ACC112 (cell line): ENCODE measurements at regions not wholly inside any gene's neighbourhood (a gene's known extent, or its start where the extent isn't known, plus 50 kb on each side); places are given as distances from the start of the nearest gene placed in this dataset.

Experiments
- H2AFZ ChIP-seq: fragments of 200-600 bp; sonication (generic); one replicate; pipeline ENCODE4 v1.6.0; 2017; ENCODE audit warnings: antibody characterized with exemption, low read length; ENCODE audit not compliant: unreplicated experiment
- H3K27ac ChIP-seq: fragments of 200-600 bp; sonication (generic); 2 replicates; pipeline ENCODE4 v1.5.1; 2014; ENCODE audit warnings: low read depth, mild to moderate bottlenecking, antibody characterized with exemption, low read length, moderate library complexity
- H3K27me3 ChIP-seq: fragments of 200-600 bp; sonication (generic); 2 replicates; pipeline ENCODE4 v1.6.1; 2014; ENCODE audit warnings: mild to moderate bottlenecking, antibody characterized with exemption, low read length, moderate library complexity, mixed read lengths; ENCODE audit not compliant: insufficient read depth
- H3K36me3 ChIP-seq: fragments of 200-600 bp; sonication (generic); 2 replicates; pipeline ENCODE4 v1.6.1; 2016; ENCODE audit warnings: mild to moderate bottlenecking, antibody characterized with exemption, low read length, moderate library complexity, mixed read lengths; ENCODE audit not compliant: insufficient read depth
- H3K4me1 ChIP-seq: fragments of 200-600 bp; sonication (generic); one replicate; pipeline ENCODE4 v1.6.1; 2016; ENCODE audit warnings: low read length, mixed read lengths; ENCODE audit not compliant: insufficient read depth, unreplicated experiment, control insufficient read depth
- H3K4me3 ChIP-seq: fragments of 200-600 bp; sonication (generic); 2 replicates; pipeline ENCODE4 v1.5.1; 2014; ENCODE audit warnings: mild to moderate bottlenecking, low read depth, low read length
- H3K79me2 ChIP-seq: fragments of 200-600 bp; sonication (generic); one replicate; pipeline ENCODE4 v1.6.0; 2016; ENCODE audit warnings: low read length; ENCODE audit not compliant: control insufficient read depth, unreplicated experiment, insufficient read depth

DNA sequence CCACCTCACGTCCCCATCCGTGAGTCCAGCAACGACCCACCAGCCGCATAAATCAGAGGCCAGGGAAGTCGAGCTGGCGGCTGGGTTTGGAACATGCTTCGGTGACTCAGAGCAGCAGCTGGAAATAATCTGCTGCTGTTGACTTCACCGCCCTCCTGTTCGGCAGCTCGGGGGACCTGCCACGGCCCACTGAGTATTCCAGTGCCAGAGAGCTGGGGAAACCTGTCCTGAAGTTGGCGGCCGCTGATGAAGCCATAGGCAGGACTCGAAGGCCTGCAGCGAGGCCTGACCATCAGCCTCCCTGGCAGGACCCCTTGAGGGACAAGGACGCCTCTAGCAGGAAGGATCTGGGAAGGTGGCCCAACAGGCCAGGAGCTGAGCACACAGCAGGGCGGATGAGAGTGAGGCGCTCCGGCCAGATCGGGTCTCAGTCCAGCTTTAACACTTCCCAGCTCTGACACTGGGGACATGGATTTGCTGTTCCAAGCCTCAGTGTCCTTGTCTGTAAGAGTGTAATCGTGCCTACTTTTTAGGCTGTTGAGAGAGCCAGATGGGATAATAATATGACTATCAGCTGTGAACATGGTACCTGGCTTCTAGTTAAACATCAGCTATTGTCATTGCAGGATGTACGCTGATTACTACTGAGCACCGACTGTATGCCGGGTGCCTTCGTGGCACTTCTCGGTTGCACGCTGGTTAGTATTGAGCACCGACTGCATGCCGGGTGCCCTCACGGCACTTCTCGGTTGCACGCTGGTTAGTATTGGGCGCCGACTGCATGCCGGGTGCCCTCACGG is 50.4 kb upstream of the CIBAR2 start:
- H3K79me2 ChIP-seq: no peaks in the 10 kb centered on the region
- peaks cover 19% of the 10 kb centered on the region for H3K4me1 ChIP-seq
- peak overlapping the region; percentile 23; the same call in 1 of the 2 replicates for H3K27ac ChIP-seq
- no peaks in the 10 kb centered on the region for H3K27me3 ChIP-seq
- H3K36me3 ChIP-seq: no peaks in the 10 kb centered on the region
- H3K4me3 ChIP-seq: peak overlapping the region; percentile 49; the same call in 1 of the 2 replicates
- peak overlapping the region; percentile 73 for H2AFZ ChIP-seq

DNA sequence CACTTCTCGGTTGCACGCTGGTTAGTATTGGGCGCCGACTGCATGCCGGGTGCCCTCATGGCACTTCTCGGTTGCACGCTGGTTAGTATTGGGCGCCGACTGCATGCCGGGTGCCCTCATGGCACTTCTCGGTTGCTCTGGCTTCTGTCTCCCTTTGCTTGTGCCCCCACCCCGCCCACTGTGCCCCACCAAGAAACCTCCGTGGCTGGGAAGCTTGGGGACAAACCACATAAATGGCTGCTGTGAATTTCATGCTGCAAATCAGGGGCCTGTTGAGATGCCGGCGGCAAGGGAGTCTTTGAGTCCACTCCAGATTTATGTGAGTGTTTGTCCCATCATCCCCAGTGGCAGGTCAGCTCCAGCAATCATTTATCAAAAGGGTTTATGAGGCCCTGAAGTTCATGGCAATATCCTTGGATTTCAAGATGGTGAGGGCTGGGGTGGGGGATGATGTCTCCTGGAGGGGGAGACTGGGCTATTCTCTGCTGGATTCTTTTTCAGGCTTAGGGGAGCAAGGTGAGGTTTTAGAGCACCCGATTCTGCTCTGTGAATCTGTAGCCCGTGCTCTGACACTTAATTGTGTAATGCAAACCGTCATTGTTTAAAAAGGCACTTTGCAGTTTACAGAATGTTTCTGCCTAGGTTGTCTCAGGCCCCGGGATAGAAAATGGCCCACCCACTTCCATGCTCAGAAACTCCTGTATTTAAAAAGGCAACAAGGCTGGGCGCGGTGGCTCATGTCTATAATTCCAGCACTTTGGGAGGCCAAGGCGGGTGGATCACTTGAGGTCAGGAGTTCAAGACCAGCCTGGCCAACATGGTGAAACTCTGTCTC is 51.2 kb upstream of the CIBAR2 start:
- Histone ChIP-seq H3K27me3 (no peaks in the 10 kb centered on the region), H3K4me3 (no peak overlapping the region), H3K27ac (no peak overlapping the region), H3K36me3 (no peaks in the 10 kb centered on the region), H2AFZ (no peak overlapping the region), H3K79me2 (no peaks in the 10 kb centered on the region), H3K4me1 (peaks cover 19% of the 10 kb centered on the region)

DNA sequence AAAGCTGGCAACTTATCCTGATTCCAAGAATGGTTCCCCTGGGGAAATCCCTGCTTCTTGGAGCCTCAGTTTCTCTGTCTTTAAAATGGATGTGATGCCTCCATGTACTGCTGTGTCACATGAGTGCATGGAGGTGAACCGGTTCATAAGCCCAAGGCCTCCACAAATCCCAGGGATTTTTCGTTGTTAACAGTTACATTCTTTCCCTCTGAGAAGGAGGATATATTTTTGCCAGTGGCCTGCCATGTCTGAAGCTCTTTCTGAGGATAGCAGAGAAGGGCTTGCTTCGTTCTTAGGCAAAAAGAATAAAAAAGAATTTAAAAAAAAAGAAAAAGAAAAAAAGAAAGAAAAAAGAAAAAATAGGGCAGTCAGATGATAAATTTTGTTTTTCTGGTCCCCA is 52.2 kb upstream of the CIBAR2 start:
- Histone ChIP-seq H3K27me3 (no peaks in the 10 kb centered on the region), H3K4me1 (peaks cover 19% of the 10 kb centered on the region), H3K4me3 (no peak overlapping the region), H3K27ac (no peak overlapping the region), H2AFZ (no peak overlapping the region), H3K79me2 (no peaks in the 10 kb centered on the region), H3K36me3 (no peaks in the 10 kb centered on the region)

DNA sequence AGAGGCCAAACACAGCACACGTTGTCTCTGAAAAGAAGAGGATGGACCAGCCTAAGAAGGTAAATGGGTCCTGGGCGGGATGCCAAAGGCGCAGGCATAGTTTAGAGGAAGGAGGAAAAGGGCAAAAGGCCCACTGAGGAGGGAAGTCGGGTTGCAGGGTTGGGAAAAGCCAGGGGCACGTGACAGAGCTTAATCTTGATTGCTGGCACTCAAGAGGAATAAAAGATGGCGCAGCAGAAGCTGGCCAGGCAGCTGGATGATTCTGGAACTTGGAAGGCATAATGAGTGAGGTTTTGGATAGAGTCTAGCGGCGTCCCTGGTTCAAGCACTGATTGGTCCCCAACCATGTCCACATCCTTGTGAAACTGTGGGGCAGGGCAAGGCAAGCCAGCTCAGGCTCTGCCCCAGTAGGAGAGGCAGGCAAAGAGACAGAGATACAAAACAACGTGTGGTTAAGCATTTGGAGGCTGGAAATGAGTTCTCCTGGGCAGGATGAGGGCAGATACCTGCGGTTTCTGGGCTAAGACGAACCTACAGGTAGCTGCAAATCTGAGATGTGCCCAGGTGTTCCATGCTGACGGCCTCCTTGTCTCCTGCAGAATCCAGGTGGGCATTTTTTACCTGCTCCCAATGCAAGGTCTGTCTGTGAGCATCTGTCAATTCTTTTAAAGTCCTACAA is 52.7 kb upstream of the CIBAR2 start:
- Histone ChIP-seq H3K4me3 (no peak overlapping the region), H3K27me3 (no peaks in the 10 kb centered on the region)

DNA sequence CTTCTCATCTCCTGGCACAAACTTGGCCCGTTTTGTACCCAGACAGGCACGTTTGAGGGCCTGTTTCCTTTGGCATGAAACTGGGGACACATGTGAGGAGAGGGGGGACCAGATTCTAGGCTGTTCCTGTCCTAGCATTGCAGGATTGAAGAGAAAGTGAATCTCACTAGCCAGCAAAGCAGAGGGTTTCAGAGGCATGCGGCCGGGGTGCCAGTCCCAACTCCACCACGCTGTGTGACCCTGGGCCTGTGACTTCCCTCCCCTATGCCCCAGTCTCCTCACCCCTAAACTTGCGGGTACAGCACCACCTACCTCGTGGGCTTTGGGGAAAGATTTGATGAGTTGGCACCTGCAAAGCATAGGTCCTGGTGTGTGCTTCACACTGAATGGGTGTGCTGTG is 53.5 kb upstream of the CIBAR2 start:
- H3K27me3 ChIP-seq: no peaks in the 10 kb centered on the region
- H2AFZ ChIP-seq: no peak overlapping the region
- peaks cover 19% of the 10 kb centered on the region for H3K4me1 ChIP-seq
- no peak overlapping the region for H3K27ac ChIP-seq
- no peak overlapping the region for H3K4me3 ChIP-seq
- H3K79me2 ChIP-seq: peaks cover under 1% of the 10 kb centered on the region
- H3K36me3 ChIP-seq: no peaks in the 10 kb centered on the region

More for the DNA sequence above, 52.7 kb upstream of the CIBAR2 start:
- Histone ChIP-seq H2AFZ (no peak overlapping the region), H3K79me2 (no peaks in the 10 kb centered on the region), H3K4me1 (peaks cover 19% of the 10 kb centered on the region), H3K36me3 (no peaks in the 10 kb centered on the region), H3K27ac (no peak overlapping the region)

DNA sequence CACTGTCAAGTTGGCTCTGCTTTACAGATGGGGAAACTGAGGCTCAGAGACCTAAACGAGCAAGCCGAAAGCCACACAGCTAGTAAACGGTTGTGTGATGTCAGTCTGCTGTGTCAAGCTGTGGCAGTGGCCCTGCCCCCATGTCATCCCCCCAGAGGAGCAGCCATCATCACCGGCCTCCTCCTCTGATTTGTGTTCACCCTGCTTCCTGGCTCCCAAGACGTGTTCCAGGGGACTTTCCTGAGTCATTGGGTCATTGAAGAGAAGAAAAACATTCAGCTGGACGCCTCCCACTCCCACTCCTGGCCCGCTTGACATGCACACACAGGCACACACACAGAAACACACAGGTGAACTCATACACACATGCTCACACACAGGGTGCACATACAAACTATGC is 54.0 kb upstream of the CIBAR2 start:
- Histone ChIP-seq H3K79me2 (peaks cover 5% of the 10 kb centered on the region), H3K27me3 (no peaks in the 10 kb centered on the region), H2AFZ (no peak overlapping the region), H3K27ac (no peak overlapping the region), H3K4me3 (no peak overlapping the region), H3K4me1 (peaks cover 20% of the 10 kb centered on the region), H3K36me3 (no peaks in the 10 kb centered on the region)

DNA sequence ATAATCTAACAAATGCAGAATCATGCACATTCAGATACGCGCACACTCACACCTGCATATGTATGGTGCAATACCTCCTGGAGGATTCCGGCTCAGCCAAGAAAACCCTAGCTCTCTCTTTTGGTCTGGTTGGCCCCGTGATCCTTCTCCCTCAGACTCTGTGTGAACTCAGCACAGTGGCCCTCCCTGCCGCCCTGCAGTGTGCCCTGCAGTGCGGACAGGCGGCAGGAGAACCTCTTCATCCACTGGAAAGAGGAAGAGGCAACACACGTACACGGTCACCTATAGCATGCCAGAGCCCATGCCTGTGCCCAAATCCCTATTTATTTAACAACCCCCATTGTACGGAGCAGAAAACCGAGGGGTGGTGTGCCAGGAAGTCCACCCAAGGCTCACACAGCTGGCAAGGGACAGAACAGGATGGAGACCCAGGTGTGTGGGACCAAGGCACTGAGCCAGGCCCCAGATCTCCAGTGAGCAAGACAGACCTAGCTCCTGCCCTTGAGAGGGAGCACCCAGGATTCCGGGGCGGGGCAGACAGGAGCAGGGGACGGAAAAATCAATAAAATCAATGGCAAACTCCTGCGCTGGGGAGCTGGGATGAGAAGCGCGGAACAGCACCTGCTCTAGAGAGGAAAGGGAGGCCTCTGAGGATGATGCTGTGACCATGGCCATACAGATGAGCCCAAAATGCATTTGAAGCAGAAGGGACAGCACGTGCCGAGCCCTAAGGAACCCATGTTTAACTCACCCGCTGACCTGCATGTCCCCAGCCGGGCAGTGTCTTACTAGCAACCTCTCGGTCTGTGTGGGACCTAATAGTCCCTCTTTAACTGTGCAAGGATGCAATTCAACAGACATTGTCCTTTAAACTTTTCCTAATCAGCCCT is 54.7 kb upstream of the CIBAR2 start:
- H3K36me3 ChIP-seq: no peaks in the 10 kb centered on the region
- no peak overlapping the region for H3K4me3 ChIP-seq
- H3K79me2 ChIP-seq: peaks cover 12% of the 10 kb centered on the region
- H3K4me1 ChIP-seq: peaks cover 26% of the 10 kb centered on the region
- H2AFZ ChIP-seq: no peak overlapping the region
- no peak overlapping the region for H3K27ac ChIP-seq
- H3K27me3 ChIP-seq: no peaks in the 10 kb centered on the region

DNA sequence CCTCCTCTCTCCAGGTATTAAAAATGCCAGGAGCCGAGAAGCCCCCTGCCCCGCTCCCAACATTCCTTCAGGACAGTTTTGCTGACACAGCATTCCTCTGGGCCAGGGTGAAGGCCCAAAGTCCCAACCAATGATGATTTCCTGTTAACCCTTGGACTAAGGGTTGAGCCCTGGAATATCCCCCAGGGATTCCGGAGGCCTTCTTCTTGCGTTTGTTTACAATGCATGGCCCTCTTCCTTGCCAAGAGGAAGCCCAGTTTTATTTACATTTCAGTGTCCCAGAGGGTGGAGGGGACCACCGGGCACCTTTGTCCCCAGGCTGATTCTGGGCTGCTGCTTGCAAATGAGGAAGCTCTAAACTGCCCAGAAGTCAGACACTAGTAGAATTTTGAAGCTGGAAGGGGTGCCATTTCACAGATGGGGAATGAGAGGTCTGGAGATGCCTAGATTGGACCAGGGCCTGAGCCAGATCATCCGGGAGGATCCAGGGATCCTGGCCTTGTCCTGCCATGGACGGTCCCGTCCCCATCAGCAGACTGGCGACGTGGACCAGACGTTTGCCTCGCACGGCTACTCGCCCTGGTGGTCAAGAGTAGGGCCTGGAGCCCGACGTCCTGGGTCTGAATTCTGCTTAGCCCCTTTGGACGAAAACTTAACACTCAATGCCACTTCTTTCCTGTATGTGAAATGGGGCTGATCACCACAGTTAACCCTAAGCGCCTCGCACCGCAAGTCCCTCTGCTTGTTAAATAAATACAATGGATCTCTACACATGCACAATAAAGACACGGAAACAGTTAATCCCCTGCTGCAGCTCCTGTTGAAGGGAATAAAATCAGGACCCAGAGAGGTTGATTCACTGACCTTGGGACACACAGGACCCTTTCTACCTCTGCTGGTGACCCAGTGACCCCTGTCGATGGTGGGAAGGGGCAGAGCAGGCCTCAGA is 55.6 kb upstream of the CIBAR2 start:
- H3K27ac ChIP-seq: no peak overlapping the region
- peaks cover 18% of the 10 kb centered on the region for H3K79me2 ChIP-seq
- H2AFZ ChIP-seq: no peak overlapping the region
- peaks cover 27% of the 10 kb centered on the region for H3K4me1 ChIP-seq
- no peak overlapping the region for H3K4me3 ChIP-seq
- no peaks in the 10 kb centered on the region for H3K27me3 ChIP-seq
- H3K36me3 ChIP-seq: no peaks in the 10 kb centered on the region

DNA sequence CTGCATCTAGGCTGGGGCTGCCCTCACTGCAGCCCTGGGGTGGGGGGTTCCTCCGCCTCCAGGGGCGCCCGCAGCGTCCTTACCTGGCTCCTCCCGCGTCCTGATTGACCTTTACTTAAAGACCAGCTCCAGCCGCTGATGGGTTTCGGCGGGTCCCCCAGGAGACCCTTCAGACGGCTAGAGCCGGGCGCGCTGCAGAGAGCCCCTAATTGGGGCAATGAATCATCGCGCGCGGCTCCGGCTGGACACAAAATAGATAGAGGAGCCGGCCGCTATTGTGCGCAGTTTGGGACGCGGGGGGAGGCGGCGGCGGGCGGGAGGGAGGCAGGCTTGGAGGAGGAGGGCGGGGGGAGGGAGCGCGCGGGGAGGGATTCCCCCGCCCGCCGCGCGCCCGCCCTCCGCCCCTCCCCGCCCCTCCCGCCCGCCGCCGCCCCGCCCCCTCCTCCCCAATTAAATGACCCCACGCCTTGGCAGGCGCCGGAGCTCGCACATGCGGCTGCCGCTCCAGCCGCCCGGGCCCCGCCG is 56.5 kb upstream of the CIBAR2 start:
- H2AFZ ChIP-seq: no peak overlapping the region
- H3K36me3 ChIP-seq: no peaks in the 10 kb centered on the region
- H3K79me2 ChIP-seq: peaks cover 23% of the 10 kb centered on the region
- H3K27ac ChIP-seq: no peak overlapping the region
- H3K27me3 ChIP-seq: no peaks in the 10 kb centered on the region
- H3K4me1 ChIP-seq: peaks cover 35% of the 10 kb centered on the region
- H3K4me3 ChIP-seq: no peak overlapping the region
